Right lobe of liver (tissue), 6 donors: ENCODE measurements at regions not wholly inside any gene's neighbourhood (a gene's known extent, or its start where the extent isn't known, plus 50 kb on each side); places are given as distances from the start of the nearest gene placed in this dataset.

ENCODE experiments used
- ATAC-seq, 4 donors: fragments of 200-7000 bp; cut with Tn5 transposase; one replicate each; pipeline ENCODE4 v1.9.1; 2020; ENCODE audit warnings: mild to moderate bottlenecking in 4 of 4, moderate library complexity in 4 of 4
- DNase-seq, 3 donors: peaks; one replicate each; pipeline ENCODE4 v3.0.0-alpha.2; 2020
- H3K27ac ChIP-seq, 3 donors: fragments of 200-600 bp; one replicate each; pipeline ENCODE4 v1.8.0; 2022
- H3K27me3 ChIP-seq, 2 donors: fragments of 200-600 bp; one replicate each; pipeline ENCODE4 v1.8.0; 2022
- H3K36me3 ChIP-seq, 4 donors: fragments of 200-600 bp; sonication (generic) in 1 of 4; one replicate each; pipeline versions ENCODE4 v1.5.1 to v1.8.0; 2017 to 2022; ENCODE audit warnings: control low read depth in 1 of 4
- H3K4me1 ChIP-seq, 4 donors: fragments of 200-600 bp; sonication (generic) in 1 of 4; one replicate each; pipeline versions ENCODE4 v1.5.1 to v1.8.0; 2017 to 2022; ENCODE audit warnings: control low read depth in 1 of 4
- H3K4me3 ChIP-seq, 3 donors: fragments of 200-600 bp; one replicate each; pipeline ENCODE4 v1.8.0; 2022
- H3K9me3 ChIP-seq, 4 donors: fragments of 200-600 bp; sonication (generic) in 1 of 4; one replicate each; pipeline versions ENCODE4 v1.5.1 to v1.8.0; 2017 to 2022; ENCODE audit warnings: control low read depth in 1 of 4
- POLR2A ChIP-seq: fragments of 450-650 bp; IDR thresholded peaks from one replicate; pipeline ENCODE4 v1.6.1; 2017; ENCODE audit warnings: antibody characterized with exemption, mild to moderate bottlenecking
- WGBS: methylation state at CpG from one replicate; pipeline ENCODE4 v1.1.6; 2018; ENCODE audit warnings: low coverage, low lambda C conversion rate; ENCODE audit not compliant: insufficient coverage; ENCODE audit errors: missing lambda C conversion rate; 5-methylcytosine and 5-hydroxymethylcytosine counted together
- intact Hi-C, 2 donors: fragments of 100-400 bp; cut with DNase I; formaldehyde crosslinking; loops; one replicate each; pipeline versions ENCODE4 v1.11.2 to v1.14.1; 2022
- TF ChIP-seq, protein P1 (sequence below), 4 donors: fragments of 200-600 bp in 3 of 4; fragments of 450-650 bp in 1 of 4; IDR thresholded peaks; one replicate each; pipeline versions ENCODE4 v1.5.1 to v1.8.0; 2016 to 2022; ENCODE audit warnings: antibody characterized with exemption in 4 of 4, mild to moderate bottlenecking in 2 of 4
- donor health status: DM: no; HTN: yes; CAD: no.
- donor health status: DM: no; HTN: no; CAD: no.
- donor health status: DM: no; HTN: no; CAD: no.
- donor health status: DM: no; HTN: yes; CAD: no.
- donor health status: DM: no; HTN: yes; CAD: no.

DNA sequence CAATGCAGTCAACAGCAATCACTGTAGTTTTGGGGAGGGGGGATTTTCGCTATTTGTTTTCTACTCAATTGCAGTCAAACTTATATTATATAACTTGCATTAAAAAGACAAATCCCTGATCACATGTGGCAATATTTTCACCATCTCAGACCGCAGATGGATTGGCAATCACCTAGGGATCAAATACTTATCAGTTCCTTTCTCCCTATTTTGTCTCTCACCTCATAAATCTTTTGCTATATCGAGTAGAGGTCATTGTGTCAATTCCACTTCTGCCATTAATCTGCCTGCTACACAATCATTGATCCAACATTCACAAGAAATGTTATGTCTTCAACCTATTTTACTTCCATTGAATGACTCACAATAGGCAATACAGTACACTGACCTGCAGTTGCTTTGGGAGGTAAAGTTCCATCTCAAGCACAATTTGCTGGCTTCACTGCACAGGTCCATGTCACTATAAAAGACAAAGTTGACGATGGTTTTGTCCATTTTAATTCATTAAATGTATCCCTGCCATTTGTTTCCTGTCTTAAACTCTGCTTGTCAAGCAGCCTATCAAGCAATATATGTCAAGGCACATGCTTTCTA, 415.8 kb upstream of the PCDH9 start:
- no peak for ATAC-seq
- no peaks in the 10 kb centered on the region for H3K27me3 ChIP-seq
- TF ChIP-seq, protein P1, sequence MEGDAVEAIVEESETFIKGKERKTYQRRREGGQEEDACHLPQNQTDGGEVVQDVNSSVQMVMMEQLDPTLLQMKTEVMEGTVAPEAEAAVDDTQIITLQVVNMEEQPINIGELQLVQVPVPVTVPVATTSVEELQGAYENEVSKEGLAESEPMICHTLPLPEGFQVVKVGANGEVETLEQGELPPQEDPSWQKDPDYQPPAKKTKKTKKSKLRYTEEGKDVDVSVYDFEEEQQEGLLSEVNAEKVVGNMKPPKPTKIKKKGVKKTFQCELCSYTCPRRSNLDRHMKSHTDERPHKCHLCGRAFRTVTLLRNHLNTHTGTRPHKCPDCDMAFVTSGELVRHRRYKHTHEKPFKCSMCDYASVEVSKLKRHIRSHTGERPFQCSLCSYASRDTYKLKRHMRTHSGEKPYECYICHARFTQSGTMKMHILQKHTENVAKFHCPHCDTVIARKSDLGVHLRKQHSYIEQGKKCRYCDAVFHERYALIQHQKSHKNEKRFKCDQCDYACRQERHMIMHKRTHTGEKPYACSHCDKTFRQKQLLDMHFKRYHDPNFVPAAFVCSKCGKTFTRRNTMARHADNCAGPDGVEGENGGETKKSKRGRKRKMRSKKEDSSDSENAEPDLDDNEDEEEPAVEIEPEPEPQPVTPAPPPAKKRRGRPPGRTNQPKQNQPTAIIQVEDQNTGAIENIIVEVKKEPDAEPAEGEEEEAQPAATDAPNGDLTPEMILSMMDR (IDR thresholded peaks at IDR 0.05): no peak
- no peak for TF ChIP-seq POLR2A
- DNase-seq: no peak
- no peaks in the 10 kb centered on the region for H3K4me1 ChIP-seq
- no peak overlapping the region for H3K27ac ChIP-seq
- H3K9me3 ChIP-seq: no peaks in the 10 kb centered on the region
- H3K4me3 ChIP-seq: no peak overlapping the region
- intact Hi-C loops: no loop called here
- WGBS: 36% methylated on average over 4 of the region's 4 CpGs
- H3K36me3 ChIP-seq: no peaks in the 10 kb centered on the region

DNA sequence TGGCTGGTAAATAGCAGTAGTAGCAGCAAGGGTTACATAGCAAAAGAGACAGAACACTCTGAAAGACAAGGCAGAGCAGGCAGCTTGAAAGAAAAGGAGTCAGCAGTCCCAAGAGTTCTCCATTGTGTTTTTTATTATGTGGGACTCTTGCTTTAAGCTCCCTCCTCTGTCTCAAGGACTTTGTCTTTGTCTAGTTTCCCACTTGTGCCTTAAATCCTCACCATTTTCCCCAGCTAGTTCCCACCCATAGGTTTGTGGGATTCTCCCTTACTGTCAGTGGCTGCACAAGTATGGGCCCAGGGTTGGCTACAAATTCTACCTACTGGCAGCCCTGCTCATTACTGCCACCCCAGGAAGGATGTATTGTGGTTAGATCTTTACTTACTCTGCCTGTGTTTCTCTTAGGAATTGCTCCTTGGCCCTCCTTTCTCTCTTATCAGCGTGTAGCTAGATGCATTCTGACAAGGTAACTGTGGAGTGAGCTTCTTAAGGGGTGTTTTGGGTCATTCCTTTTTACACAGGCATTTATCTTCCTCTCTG, 413.4 kb upstream of the PCDH9 start:
- H3K4me1 ChIP-seq: no peaks in the 10 kb centered on the region
- no peaks in the 10 kb centered on the region for H3K9me3 ChIP-seq
- 33% methylated on average over 1 of the region's 1 CpG for WGBS
- intact Hi-C loops: no loop called here
- H3K27me3 ChIP-seq: no peaks in the 10 kb centered on the region
- no peak overlapping the region for H3K27ac ChIP-seq
- ATAC-seq (no peak), DNase-seq (no peak)
- H3K36me3 ChIP-seq: no peaks in the 10 kb centered on the region
- H3K4me3 ChIP-seq: no peak overlapping the region
- TF ChIP-seq POLR2A: no peak
- TF ChIP-seq, protein P1 (IDR thresholded peaks at IDR 0.05): no peak

DNA sequence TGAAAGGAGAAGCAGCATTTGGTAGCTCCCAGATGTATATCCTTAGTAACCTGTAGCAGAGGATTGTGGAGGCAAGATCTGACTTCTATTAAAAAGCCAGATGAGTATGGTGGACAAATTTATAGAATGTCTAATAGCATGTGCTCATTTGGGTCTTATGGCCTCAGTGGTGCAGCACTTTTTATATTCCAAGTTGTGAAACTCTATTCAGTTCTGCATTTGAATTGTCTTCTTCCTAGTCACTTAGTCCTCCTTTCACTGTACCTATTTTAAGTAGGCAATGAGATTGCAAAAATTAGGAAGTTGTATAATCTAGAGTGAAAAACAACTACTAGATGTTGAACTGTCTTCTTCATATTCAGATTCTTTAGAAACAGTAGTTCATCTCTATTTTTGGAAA, 412.5 kb upstream of the PCDH9 start:
- Histone ChIP-seq H3K4me1 (no peaks in the 10 kb centered on the region), H3K27ac (no peak overlapping the region), H3K4me3 (no peak overlapping the region), H3K36me3 (no peaks in the 10 kb centered on the region), H3K9me3 (no peaks in the 10 kb centered on the region), H3K27me3 (no peaks in the 10 kb centered on the region)
- ATAC-seq: no peak
- TF ChIP-seq POLR2A: no peak
- TF ChIP-seq, protein P1 (IDR thresholded peaks at IDR 0.05): no peak
- intact Hi-C loops: no loop called here
- no peak for DNase-seq

DNA sequence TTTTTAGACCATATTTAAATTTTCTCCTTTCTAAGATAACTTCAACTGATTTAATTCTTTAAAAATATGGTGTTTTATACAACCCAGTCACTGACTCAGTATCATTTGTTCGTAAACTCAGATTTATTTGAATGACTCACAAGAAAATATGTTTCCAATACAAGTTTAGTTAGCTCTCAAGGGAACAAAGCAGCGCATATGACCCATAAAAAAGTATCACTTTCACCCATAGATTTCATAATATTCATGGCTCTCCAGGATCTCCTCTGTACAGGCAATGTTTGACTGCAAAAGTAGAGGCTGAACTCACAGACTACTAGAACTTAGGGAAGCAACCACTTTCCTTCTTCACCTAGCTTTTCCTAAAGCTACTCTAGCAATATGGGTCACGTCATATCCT, 405.6 kb upstream of the PCDH9 start:
- H3K27me3 ChIP-seq: no peaks in the 10 kb centered on the region
- H3K4me1 ChIP-seq: no peaks in the 10 kb centered on the region
- H3K4me3 ChIP-seq: no peak overlapping the region
- TF ChIP-seq POLR2A: no peak
- TF ChIP-seq, protein P1 (IDR thresholded peaks at IDR 0.05): no peak
- H3K36me3 ChIP-seq: no peaks in the 10 kb centered on the region
- no peak for DNase-seq
- 51% methylated on average over 3 of the region's 3 CpGs for WGBS
- intact Hi-C loops: no loop called here
- no peaks in the 10 kb centered on the region for H3K9me3 ChIP-seq
- no peak for ATAC-seq
- H3K27ac ChIP-seq: no peak overlapping the region

DNA sequence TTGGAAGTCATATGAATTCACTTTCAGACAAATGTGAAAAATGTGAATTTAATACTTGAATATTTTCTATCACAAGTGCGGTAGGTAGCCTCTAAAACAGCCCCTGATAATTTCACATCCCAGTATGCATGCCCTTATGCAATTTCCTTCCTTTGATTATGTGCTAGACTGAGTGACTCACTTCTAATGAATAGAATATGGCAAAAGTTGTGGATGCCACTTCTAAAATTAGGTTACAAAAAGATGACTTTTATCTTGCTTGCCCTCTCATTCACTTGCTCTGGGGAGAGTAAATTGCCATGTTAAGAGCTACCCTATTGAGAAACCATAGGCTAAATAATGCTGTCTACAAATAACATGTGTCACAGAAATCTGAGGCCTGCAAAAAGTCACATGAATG, 402.5 kb upstream of the PCDH9 start:
- DNase-seq (no peak), ATAC-seq (no peak)
- H3K9me3 ChIP-seq: no peaks in the 10 kb centered on the region
- H3K36me3 ChIP-seq: no peaks in the 10 kb centered on the region
- no peaks in the 10 kb centered on the region for H3K27me3 ChIP-seq
- H3K4me3 ChIP-seq: no peak overlapping the region
- WGBS: 36% methylated on average over 1 of the region's 1 CpG
- intact Hi-C loops: no loop called here
- H3K27ac ChIP-seq: no peak overlapping the region
- TF ChIP-seq, protein P1 (IDR thresholded peaks at IDR 0.05): no peak
- no peak for TF ChIP-seq POLR2A
- no peaks in the 10 kb centered on the region for H3K4me1 ChIP-seq
